ENCODE measurements at regions not wholly inside any gene's neighbourhood (a gene's known extent, or its start where the extent isn't known, plus 50 kb on each side); places are given as distances from the start of the nearest gene placed in this dataset.
A peak's percentile ranks its signal among the peaks of the same experiment; 100 is the strongest.

GRCh38 chr6:81491454-81492101, 260.9 kb downstream of the TENT5A start:
- Histone ChIP-seq H3K4me1 (no peaks in the 10 kb centered on the region), H3K4me3 (no peak overlapping the region), H3K27me3 (ENCODE audit: insufficient read depth in 3 of 3, low read length in 2 of 3) (no peaks in the 10 kb centered on the region), H3K36me3 (ENCODE audit: insufficient read depth in 1 of 2, low read depth in 1 of 2) (no peaks in the 10 kb centered on the region), H3K9me3 (no peaks in the 10 kb centered on the region), H3K27ac (no peak overlapping the region)
- TF ChIP-seq CTCF (IDR thresholded peaks at IDR 0.05), result no peak
- intact Hi-C loops (cut with DNase I), result loop anchor here in 1 of 2 donors (10.0 kb wide), 1 partner anchor 837 kb away; no protein-coding TSS in a partner anchor
- DNase-seq, result no peak
- no peak for ATAC-seq

DNA sequence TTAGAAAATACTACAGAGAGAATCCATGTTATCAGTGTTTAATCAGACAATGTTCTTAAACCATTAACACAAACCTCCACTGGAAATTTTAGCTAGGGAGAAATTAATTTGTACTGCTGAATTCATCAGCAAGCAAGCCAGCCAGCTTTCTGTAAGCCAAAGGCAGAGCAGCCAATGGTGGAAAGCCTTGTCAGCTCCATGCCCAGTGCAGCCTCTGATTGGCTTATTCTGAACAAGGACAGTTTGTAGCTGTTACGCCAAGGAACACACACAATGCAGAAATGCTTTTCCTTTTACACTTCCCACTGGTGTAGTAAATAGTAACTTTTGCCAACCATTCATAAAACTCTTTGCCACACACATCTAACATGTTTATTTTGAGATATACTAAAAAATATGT, 265.0 kb downstream of the TENT5A start:
- TF ChIP-seq CTCF (IDR thresholded peaks at IDR 0.05), result no peak
- H3K4me1 ChIP-seq, result no peaks in the 10 kb centered on the region
- intact Hi-C loops (cut with DNase I), result no loop called here
- no peaks in the 10 kb centered on the region for H3K9me3 ChIP-seq
- DNase-seq (no peak), ATAC-seq (peak in 3 of 4 donors; percentile 54 to 79 (median 70))
- H3K27me3 ChIP-seq (ENCODE audit: insufficient read depth in 3 of 3, low read length in 2 of 3), result no peaks in the 10 kb centered on the region
- H3K27ac ChIP-seq, result no peak overlapping the region
- WGBS, 3 donors, result 19 to 41% (median 27%) methylated on average over 1 of the region's 1 CpG
- H3K36me3 ChIP-seq (ENCODE audit: insufficient read depth in 1 of 2, low read depth in 1 of 2), result no peaks in the 10 kb centered on the region
- H3K4me3 ChIP-seq, result peak overlapping the region; percentile 46

DNA sequence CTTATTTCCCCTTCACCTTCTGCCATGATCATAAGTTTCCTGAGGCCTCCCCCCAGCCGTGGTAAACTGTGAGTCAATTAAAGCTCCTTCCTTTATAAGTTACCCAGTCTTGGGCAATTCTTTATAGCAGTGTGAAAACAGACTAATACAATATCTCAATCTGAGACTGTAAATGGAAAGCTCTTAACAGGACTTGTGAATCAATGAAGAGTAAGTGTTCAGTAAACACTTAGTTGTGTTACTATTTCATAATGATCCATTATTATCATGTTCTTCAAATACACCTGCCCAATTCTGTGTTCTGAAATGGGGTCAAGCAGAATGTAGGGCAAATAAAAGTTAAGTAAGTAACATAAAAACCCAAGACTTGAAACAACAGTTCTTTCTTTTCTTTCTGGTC, 266.2 kb downstream of the TENT5A start:
- intact Hi-C loops (cut with DNase I), result no loop called here
- Histone ChIP-seq H3K9me3 (no peaks in the 10 kb centered on the region), H3K4me3 (no peak overlapping the region), H3K4me1 (no peaks in the 10 kb centered on the region), H3K27ac (no peak overlapping the region), H3K36me3 (ENCODE audit: insufficient read depth in 1 of 2, low read depth in 1 of 2) (no peaks in the 10 kb centered on the region), H3K27me3 (ENCODE audit: insufficient read depth in 3 of 3, low read length in 2 of 3) (no peaks in the 10 kb centered on the region)
- TF ChIP-seq CTCF (IDR thresholded peaks at IDR 0.05), result no peak
- no peak for ATAC-seq
- whole genome bisulfite sequencing, 3 donors, result 48 to 74% (median 68%) methylated on average over 1 of the region's 1 CpG
- DNase-seq, result no peak

- Histone ChIP-seq H3K36me3 (ENCODE audit: insufficient read depth in 1 of 2, low read depth in 1 of 2) (no peaks in the 10 kb centered on the region), H3K27me3 (ENCODE audit: insufficient read depth in 3 of 3, low read length in 2 of 3) (no peaks in the 10 kb centered on the region), H3K4me3 (no peak overlapping the region), H3K4me1 (no peaks in the 10 kb centered on the region), H3K9me3 (no peaks in the 10 kb centered on the region), H3K27ac (no peak overlapping the region)
- intact Hi-C loops (cut with DNase I), result no loop called here
- no peak for TF ChIP-seq CTCF (IDR thresholded peaks at IDR 0.05)
- ATAC-seq (no peak), DNase-seq (no peak)
These were observed 267.1 kb downstream of the TENT5A start for GRCh38 chr6:81485395-81485794.

DNA sequence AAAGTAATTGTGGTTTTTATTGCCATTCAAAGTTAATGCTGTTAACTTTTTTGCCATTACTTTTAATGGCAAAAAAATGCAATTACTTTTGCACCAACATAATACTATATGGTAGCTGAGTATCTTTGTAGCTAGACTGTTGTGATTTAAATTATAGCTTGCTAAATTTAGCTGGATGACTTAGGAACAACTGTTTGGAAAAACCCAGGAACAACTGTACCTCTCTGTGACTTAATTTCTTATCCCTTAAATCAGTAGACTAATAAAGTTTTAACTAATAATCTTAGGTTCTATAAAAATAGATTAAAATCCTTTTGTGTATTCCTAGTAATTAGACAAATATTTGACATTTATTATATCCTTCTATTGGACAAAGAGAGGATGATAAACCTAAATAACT, 268.2 kb downstream of the TENT5A start:
- ATAC-seq (no peak), DNase-seq (no peak)
- H3K4me1 ChIP-seq, result no peaks in the 10 kb centered on the region
- intact Hi-C loops (cut with DNase I), result no loop called here
- no peak overlapping the region for H3K27ac ChIP-seq
- no peak overlapping the region for H3K4me3 ChIP-seq
- H3K36me3 ChIP-seq (ENCODE audit: insufficient read depth in 1 of 2, low read depth in 1 of 2), result no peaks in the 10 kb centered on the region
- no peaks in the 10 kb centered on the region for H3K9me3 ChIP-seq
- no peaks in the 10 kb centered on the region for H3K27me3 ChIP-seq (ENCODE audit: insufficient read depth in 3 of 3, low read length in 2 of 3)
- TF ChIP-seq CTCF (IDR thresholded peaks at IDR 0.05), result no peak

All from psoas muscle (tissue), 7 donors.